GM21723 (cell line): ENCODE measurements at regions not wholly inside any gene's neighbourhood (a gene's known extent, or its start where the extent isn't known, plus 50 kb on each side); places are given as distances from the start of the nearest gene placed in this dataset.

Experiments
- ATAC-seq: cut with Tn5 transposase; IDR thresholded peaks from one replicate; pipeline ENCODE4 v1.9.1; 2021; ENCODE audit warnings: mild to moderate bottlenecking, moderate library complexity; ENCODE audit not compliant: unreplicated experiment

- no peak for ATAC-seq
Measured at GRCh38 chr18:78128004-78128403, 851.6 kb upstream of the SALL3 start.

- no peak for ATAC-seq
Measured at GRCh38 chr18:78129260-78129659, 850.4 kb upstream of the SALL3 start.

- no peak for ATAC-seq
Measured at GRCh38 chr18:78130232-78131195, 849.1 kb upstream of the SALL3 start.

GRCh38 chr18:78133729-78134128 lies 845.9 kb upstream of the SALL3 start:
- no peak for ATAC-seq

GRCh38 chr18:78136986-78137385 lies 842.6 kb upstream of the SALL3 start:
- no peak for ATAC-seq

GRCh38 chr18:78138983-78139496 lies 840.6 kb upstream of the SALL3 start:
- no peak for ATAC-seq

- no peak for ATAC-seq
Measured at GRCh38 chr18:78140294-78140693, 839.3 kb upstream of the SALL3 start.

- ATAC-seq, result no peak
Measured at GRCh38 chr18:78144669-78145068, 834.9 kb upstream of the SALL3 start.

- no peak for ATAC-seq
Measured at GRCh38 chr18:78145096-78145495, 834.5 kb upstream of the SALL3 start.

- ATAC-seq, result no peak
Measured at GRCh38 chr18:78146136-78147085, 833.2 kb upstream of the SALL3 start.

GRCh38 chr18:78150590-78150989 lies 829.0 kb upstream of the SALL3 start:
- ATAC-seq, result no peak

- no peak for ATAC-seq
Measured at GRCh38 chr18:78151234-78151633, 828.4 kb upstream of the SALL3 start.

GRCh38 chr18:78151948-78152725 lies 827.5 kb upstream of the SALL3 start:
- ATAC-seq, result no peak

- no peak for ATAC-seq
Measured at GRCh38 chr18:78153362-78153761, 826.3 kb upstream of the SALL3 start.

GRCh38 chr18:78154444-78154843 lies 825.2 kb upstream of the SALL3 start:
- no peak for ATAC-seq

- no peak for ATAC-seq
Measured at GRCh38 chr18:78154853-78155252, 824.8 kb upstream of the SALL3 start.

GRCh38 chr18:78156466-78156865 lies 823.2 kb upstream of the SALL3 start:
- no peak for ATAC-seq

GRCh38 chr18:78158943-78159342 lies 820.7 kb upstream of the SALL3 start:
- no peak for ATAC-seq

- ATAC-seq, result no peak
Measured at GRCh38 chr18:78159397-78159796, 820.2 kb upstream of the SALL3 start.

- no peak for ATAC-seq
Measured at GRCh38 chr18:78160961-78161656, 818.5 kb upstream of the SALL3 start.
